ENCODE measurements at regions not wholly inside any gene's neighbourhood (a gene's known extent, or its start where the extent isn't known, plus 50 kb on each side); places are given as distances from the start of the nearest gene placed in this dataset.

GRCh38 chr4:89599026-89599425 is 237.9 kb downstream of the SNCA start:
- Histone ChIP-seq H3K4me1 (ENCODE audit: control insufficient read depth, insufficient read depth, low read length) (no peaks in the 10 kb centered on the region), H3K27me3 (ENCODE audit: control insufficient read depth, insufficient read depth) (no peaks in the 10 kb centered on the region), H3K27ac (ENCODE audit: low read length) (no peak overlapping the region), H3K4me3 (ENCODE audit: low read length) (no peak overlapping the region), H3K9me3 (ENCODE audit: control insufficient read depth, low read length) (no peaks in the 10 kb centered on the region)
- intact Hi-C loops (cut with DNase I) = no loop called here
- no peak for ATAC-seq
- DNase-seq = no peak

DNA sequence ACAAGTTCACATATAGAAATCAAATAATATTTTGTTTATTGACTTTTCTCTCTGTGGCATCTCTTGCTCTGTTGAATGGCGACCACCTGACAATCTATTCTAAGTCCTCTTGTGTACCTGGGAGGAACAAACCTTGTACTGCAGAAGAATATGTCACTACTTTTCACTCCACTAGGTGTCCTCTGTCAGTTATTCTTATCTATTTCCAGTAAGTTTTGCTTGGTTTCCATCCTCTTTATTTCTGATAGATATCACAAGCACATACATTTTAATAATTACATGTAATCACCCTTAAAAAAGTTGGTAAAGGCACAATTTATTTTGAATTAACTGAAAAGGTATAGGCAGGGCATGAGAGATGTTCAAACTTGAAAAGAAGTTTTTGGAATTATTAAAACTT is 238.4 kb downstream of the SNCA start:
- no peak overlapping the region for H3K27ac ChIP-seq (ENCODE audit: low read length)
- WGBS = 59% methylated on average over 1 of the region's 1 CpG
- H3K9me3 ChIP-seq (ENCODE audit: control insufficient read depth, low read length) = no peaks in the 10 kb centered on the region
- DNase-seq = no peak
- ATAC-seq = no peak
- intact Hi-C loops (cut with DNase I) = no loop called here
- H3K4me3 ChIP-seq (ENCODE audit: low read length) = no peak overlapping the region
- no peaks in the 10 kb centered on the region for H3K4me1 ChIP-seq (ENCODE audit: control insufficient read depth, insufficient read depth, low read length)
- no peaks in the 10 kb centered on the region for H3K27me3 ChIP-seq (ENCODE audit: control insufficient read depth, insufficient read depth)

DNA sequence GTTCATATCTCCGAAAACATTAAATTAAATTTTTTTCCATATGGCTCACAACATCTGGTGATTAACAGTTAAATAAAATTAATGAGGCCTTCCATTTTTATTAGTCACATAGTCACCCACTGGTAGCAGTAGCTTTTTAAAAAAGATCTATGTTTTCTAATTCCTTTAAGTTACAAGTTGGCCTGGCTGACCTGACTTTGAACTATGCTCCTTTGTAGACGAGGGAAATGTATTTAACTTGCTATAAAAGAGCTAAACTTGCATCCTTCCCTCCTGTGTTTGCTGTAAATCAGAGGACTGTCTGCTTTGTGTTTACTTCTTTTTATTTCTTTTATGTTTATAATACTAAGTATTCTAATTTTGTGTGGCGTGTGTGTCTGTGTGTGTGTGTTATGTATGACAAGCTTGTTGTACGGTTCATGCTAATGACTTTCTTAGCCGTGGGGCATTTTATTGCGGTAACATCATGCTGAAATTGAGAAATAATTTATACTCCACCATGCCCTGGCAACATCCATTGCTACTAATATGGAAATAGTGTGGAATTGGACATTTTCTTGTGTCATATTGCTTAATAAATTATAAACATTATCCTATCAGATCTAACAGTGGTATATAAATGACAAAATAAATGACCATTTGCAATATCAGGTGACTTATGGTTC is 241.7 kb downstream of the SNCA start:
- Histone ChIP-seq H3K27ac (ENCODE audit: low read length) (no peak overlapping the region), H3K4me3 (ENCODE audit: low read length) (no peak overlapping the region), H3K9me3 (ENCODE audit: control insufficient read depth, low read length) (no peaks in the 10 kb centered on the region), H3K27me3 (ENCODE audit: control insufficient read depth, insufficient read depth) (no peaks in the 10 kb centered on the region), H3K4me1 (ENCODE audit: control insufficient read depth, insufficient read depth, low read length) (no peaks in the 10 kb centered on the region)
- no peak for ATAC-seq
- no peak for DNase-seq
- WGBS = 84% methylated on average over 6 of the region's 6 CpGs
- intact Hi-C loops (cut with DNase I) = no loop called here

DNA sequence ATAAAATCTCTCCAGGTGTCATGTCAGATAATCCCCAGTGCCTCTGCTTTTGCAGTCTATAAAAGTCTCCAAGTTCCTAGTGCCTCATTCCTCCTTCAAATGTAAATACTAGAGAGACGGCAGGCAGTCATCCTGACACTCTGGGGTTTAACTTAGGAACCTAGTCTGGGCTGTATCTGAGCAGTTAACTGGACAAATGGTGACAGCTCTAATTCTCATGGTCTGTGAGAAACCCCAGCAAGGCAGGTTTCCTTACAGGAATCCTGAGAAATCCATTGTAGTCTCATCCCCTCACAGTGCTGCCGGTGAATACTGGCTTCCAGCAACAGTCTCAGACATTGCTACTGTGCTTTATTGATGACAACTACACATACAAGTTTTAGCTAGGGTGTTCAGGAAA is 246.8 kb downstream of the SNCA start:
- intact Hi-C loops (cut with DNase I) = no loop called here
- Histone ChIP-seq H3K4me1 (ENCODE audit: control insufficient read depth, insufficient read depth, low read length) (no peaks in the 10 kb centered on the region), H3K4me3 (ENCODE audit: low read length) (no peak overlapping the region), H3K27ac (ENCODE audit: low read length) (no peak overlapping the region), H3K9me3 (ENCODE audit: control insufficient read depth, low read length) (no peaks in the 10 kb centered on the region), H3K27me3 (ENCODE audit: control insufficient read depth, insufficient read depth) (no peaks in the 10 kb centered on the region)
- ATAC-seq (no peak), DNase-seq (no peak)
- WGBS = 83% methylated on average over 2 of the region's 2 CpGs

GRCh38 chr4:89588421-89588820 is 248.5 kb downstream of the SNCA start:
- no peak for ATAC-seq
- Histone ChIP-seq H3K4me1 (ENCODE audit: control insufficient read depth, insufficient read depth, low read length) (no peaks in the 10 kb centered on the region), H3K27ac (ENCODE audit: low read length) (no peak overlapping the region), H3K4me3 (ENCODE audit: low read length) (no peak overlapping the region), H3K9me3 (ENCODE audit: control insufficient read depth, low read length) (no peaks in the 10 kb centered on the region), H3K27me3 (ENCODE audit: control insufficient read depth, insufficient read depth) (no peaks in the 10 kb centered on the region)
- DNase-seq = no peak
- WGBS = 76% methylated on average over 1 of the region's 1 CpG
- intact Hi-C loops (cut with DNase I) = no loop called here

- Histone ChIP-seq H3K27me3 (ENCODE audit: control insufficient read depth, insufficient read depth) (no peaks in the 10 kb centered on the region), H3K4me1 (ENCODE audit: control insufficient read depth, insufficient read depth, low read length) (no peaks in the 10 kb centered on the region), H3K4me3 (ENCODE audit: low read length) (no peak overlapping the region), H3K9me3 (ENCODE audit: control insufficient read depth, low read length) (no peaks in the 10 kb centered on the region), H3K27ac (ENCODE audit: low read length) (no peak overlapping the region)
- intact Hi-C loops (cut with DNase I) = no loop called here
- no peak for ATAC-seq
- WGBS = 70% methylated on average over 2 of the region's 2 CpGs
- no peak for DNase-seq
These were observed 249.6 kb downstream of the SNCA start for GRCh38 chr4:89587364-89587763.

- no peaks in the 10 kb centered on the region for H3K9me3 ChIP-seq (ENCODE audit: control insufficient read depth, low read length)
- H3K27ac ChIP-seq (ENCODE audit: low read length) = no peak overlapping the region
- no peak for DNase-seq
- intact Hi-C loops (cut with DNase I) = no loop called here
- H3K4me3 ChIP-seq (ENCODE audit: low read length) = no peak overlapping the region
- WGBS = 52% methylated on average over 2 of the region's 2 CpGs
- H3K27me3 ChIP-seq (ENCODE audit: control insufficient read depth, insufficient read depth) = no peaks in the 10 kb centered on the region
- no peak for ATAC-seq
- H3K4me1 ChIP-seq (ENCODE audit: control insufficient read depth, insufficient read depth, low read length) = no peaks in the 10 kb centered on the region
These were observed 250.1 kb downstream of the SNCA start for GRCh38 chr4:89586864-89587263.

DNA sequence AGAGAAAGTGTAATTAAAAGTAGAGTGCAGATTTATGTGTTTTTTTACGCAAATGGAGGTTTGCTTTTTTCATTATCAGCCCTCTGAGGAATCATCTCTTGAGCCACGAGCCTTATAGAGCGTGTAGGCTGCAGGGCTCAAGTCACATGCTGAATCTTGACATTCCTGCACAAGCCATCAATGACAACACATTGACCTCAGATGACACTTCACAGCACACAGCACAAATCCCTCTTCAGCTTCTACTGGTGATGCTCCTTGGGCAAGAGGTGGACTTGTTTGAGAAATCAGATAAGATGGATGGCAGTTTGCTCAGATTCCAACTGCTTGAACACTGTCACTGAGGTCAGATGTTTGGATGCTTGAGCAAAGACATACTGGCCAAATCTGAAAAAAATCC is 250.6 kb downstream of the SNCA start:
- DNase-seq (no peak), ATAC-seq (no peak)
- no peaks in the 10 kb centered on the region for H3K9me3 ChIP-seq (ENCODE audit: control insufficient read depth, low read length)
- H3K27ac ChIP-seq (ENCODE audit: low read length) = no peak overlapping the region
- H3K4me1 ChIP-seq (ENCODE audit: control insufficient read depth, insufficient read depth, low read length) = no peaks in the 10 kb centered on the region
- intact Hi-C loops (cut with DNase I) = no loop called here
- 42% methylated on average over 3 of the region's 3 CpGs for WGBS
- no peaks in the 10 kb centered on the region for H3K27me3 ChIP-seq (ENCODE audit: control insufficient read depth, insufficient read depth)
- no peak overlapping the region for H3K4me3 ChIP-seq (ENCODE audit: low read length)

DNA sequence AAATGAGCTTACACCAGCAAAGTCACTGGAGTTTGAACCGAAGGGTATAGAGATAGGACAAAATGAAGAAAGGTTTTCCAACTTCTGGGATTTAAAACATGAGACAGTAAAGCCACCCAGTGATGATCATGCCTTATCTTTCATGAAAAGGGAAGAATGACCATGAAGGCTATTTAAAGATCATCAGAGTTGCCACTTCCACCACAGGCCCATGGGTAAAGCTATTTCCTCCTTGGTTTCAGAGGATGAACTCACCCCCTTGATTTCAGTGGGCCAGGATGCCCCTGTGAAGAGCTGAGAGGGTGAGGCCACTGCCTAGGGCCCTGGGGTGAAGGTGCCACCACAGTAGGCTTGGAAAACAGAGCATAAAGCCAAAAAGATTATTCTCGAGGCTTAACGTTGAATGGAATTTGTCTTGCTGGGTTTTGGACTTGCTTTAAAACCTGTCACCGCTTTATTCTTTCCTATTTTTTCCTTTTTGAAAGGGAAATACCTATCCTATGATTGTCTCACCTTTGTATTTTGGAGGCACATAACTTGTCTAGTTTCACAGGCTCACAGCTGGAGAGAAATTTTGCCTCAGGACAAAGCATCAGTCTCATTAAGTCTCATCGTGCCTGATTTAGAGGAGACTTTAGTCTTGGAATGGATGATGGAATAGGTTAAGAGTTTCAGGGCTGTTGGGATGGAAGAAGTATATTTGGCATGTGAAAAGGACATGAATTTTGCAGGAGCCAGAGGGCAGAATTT is 254.0 kb downstream of the SNCA start:
- ATAC-seq = no peak
- H3K4me3 ChIP-seq (ENCODE audit: low read length) = no peak overlapping the region
- WGBS = 85% methylated on average over 5 of the region's 5 CpGs
- H3K9me3 ChIP-seq (ENCODE audit: control insufficient read depth, low read length) = no peaks in the 10 kb centered on the region
- H3K27me3 ChIP-seq (ENCODE audit: control insufficient read depth, insufficient read depth) = no peaks in the 10 kb centered on the region
- no peak for DNase-seq
- intact Hi-C loops (cut with DNase I) = no loop called here
- H3K4me1 ChIP-seq (ENCODE audit: control insufficient read depth, insufficient read depth, low read length) = no peaks in the 10 kb centered on the region
- no peak overlapping the region for H3K27ac ChIP-seq (ENCODE audit: low read length)

DNA sequence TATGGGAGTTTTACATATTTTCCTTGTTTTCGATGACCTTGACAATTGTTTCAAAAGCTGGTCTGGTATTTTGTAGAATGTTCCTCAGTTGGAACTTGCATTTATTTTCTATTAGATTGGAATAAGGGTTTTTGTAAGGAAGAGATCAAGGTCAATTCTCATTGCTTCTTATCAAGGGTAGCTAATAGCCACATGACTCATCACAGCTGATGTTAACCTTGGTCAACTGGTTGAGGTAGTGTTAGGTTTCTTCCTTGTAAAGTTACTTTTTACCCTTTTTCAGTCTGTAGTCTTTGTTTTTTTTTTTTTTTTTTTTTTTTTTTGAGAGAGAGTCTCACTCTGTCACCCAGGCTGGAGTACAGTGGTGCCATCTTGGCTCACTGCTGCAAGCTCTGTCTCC is 257.2 kb downstream of the SNCA start:
- DNase-seq = no peak
- Histone ChIP-seq H3K4me1 (ENCODE audit: control insufficient read depth, insufficient read depth, low read length) (no peaks in the 10 kb centered on the region), H3K27ac (ENCODE audit: low read length) (no peak overlapping the region), H3K4me3 (ENCODE audit: low read length) (no peak overlapping the region), H3K9me3 (ENCODE audit: control insufficient read depth, low read length) (no peaks in the 10 kb centered on the region), H3K27me3 (ENCODE audit: control insufficient read depth, insufficient read depth) (no peaks in the 10 kb centered on the region)
- intact Hi-C loops (cut with DNase I) = no loop called here
- no peak for ATAC-seq
- whole genome bisulfite sequencing = 0% methylated on average over 1 of the region's 1 CpG

- H3K4me1 ChIP-seq (ENCODE audit: control insufficient read depth, insufficient read depth, low read length) = no peaks in the 10 kb centered on the region
- no peak overlapping the region for H3K27ac ChIP-seq (ENCODE audit: low read length)
- DNase-seq (no peak), ATAC-seq (no peak)
- no peaks in the 10 kb centered on the region for H3K27me3 ChIP-seq (ENCODE audit: control insufficient read depth, insufficient read depth)
- H3K9me3 ChIP-seq (ENCODE audit: control insufficient read depth, low read length) = no peaks in the 10 kb centered on the region
- intact Hi-C loops (cut with DNase I) = no loop called here
- H3K4me3 ChIP-seq (ENCODE audit: low read length) = no peak overlapping the region
These were observed 260.7 kb downstream of the SNCA start for GRCh38 chr4:89576246-89576645.

- Histone ChIP-seq H3K27ac (ENCODE audit: low read length) (no peak overlapping the region), H3K27me3 (ENCODE audit: control insufficient read depth, insufficient read depth) (no peaks in the 10 kb centered on the region), H3K9me3 (ENCODE audit: control insufficient read depth, low read length) (no peaks in the 10 kb centered on the region), H3K4me1 (ENCODE audit: control insufficient read depth, insufficient read depth, low read length) (no peaks in the 10 kb centered on the region), H3K4me3 (ENCODE audit: low read length) (no peak overlapping the region)
- ATAC-seq = no peak
- intact Hi-C loops (cut with DNase I) = no loop called here
- WGBS = 98% methylated on average over 1 of the region's 1 CpG
- DNase-seq = no peak
These were observed 261.1 kb downstream of the SNCA start for GRCh38 chr4:89575840-89576239.

All from right cardiac atrium (tissue), 5 donors.